GM12892 (cell line): ENCODE measurements at regions not wholly inside any gene's neighbourhood (a gene's known extent, or its start where the extent isn't known, plus 50 kb on each side); places are given as distances from the start of the nearest gene placed in this dataset.

Experiments
- POLR2A ChIP-seq: IDR thresholded peaks from 2 replicates; pipeline ENCODE4 v1.6.1; 2011; ENCODE audit warnings: low read depth, low read length, control low read depth
- POLR2AphosphoS5 ChIP-seq: IDR thresholded peaks from 2 replicates; pipeline ENCODE4 v1.6.1; 2011; ENCODE audit warnings: low read depth, low read length, control low read depth

- TF ChIP-seq POLR2A (no peak), POLR2AphosphoS5 (no peak)
Observed at GRCh38 chr11:129251067-129251466, 58.9 kb upstream of the ARHGAP32 start.
